Gastrocnemius medialis (tissue), 4 donors: ENCODE measurements at regions not wholly inside any gene's neighbourhood (a gene's known extent, or its start where the extent isn't known, plus 50 kb on each side); places are given as distances from the start of the nearest gene placed in this dataset.

Experiments used
- ATAC-seq, 2 donors: fragments of 150-250 bp; one replicate each; pipeline ENCODE4 v1.9.1; 2016
- DNase-seq, 2 donors: peaks; one replicate each; pipeline ENCODE4 v3.0.0-alpha.2; 2019
- H3K27ac ChIP-seq, 4 donors: fragments of 200-600 bp; sonication (generic); 1 replicate in 1 of 4; 2 replicates in 3 of 4; pipeline ENCODE4 v1.5.1; 2016 to 2018; ENCODE audit warnings: mild to moderate bottlenecking in 2 of 4, moderate library complexity in 1 of 4
- H3K27me3 ChIP-seq, 3 donors: fragments of 200-600 bp; sonication (generic) in 2 of 3; 1 replicate in 1 of 3; 2 replicates in 2 of 3; pipeline versions ENCODE4 v1.5.1 to v1.6.0; 2016 to 2019; ENCODE audit warnings: mild to moderate bottlenecking in 1 of 3, moderate library complexity in 1 of 3
- H3K36me3 ChIP-seq, 2 donors: fragments of 200-600 bp; sonication (generic) in 1 of 2; one replicate each; pipeline ENCODE4 v1.5.1; 2017 to 2018
- H3K4me1 ChIP-seq, 2 donors: fragments of 200-600 bp; sonication (generic) in 1 of 2; one replicate each; pipeline ENCODE4 v1.5.1; 2016 to 2017; ENCODE audit warnings: mild to moderate bottlenecking in 2 of 2
- H3K4me3 ChIP-seq, 4 donors: fragments of 200-600 bp; sonication (generic) in 3 of 4; 1 replicate in 1 of 4; 2 replicates in 3 of 4; pipeline ENCODE4 v1.5.1; 2016 to 2019; ENCODE audit warnings: mild to moderate bottlenecking in 2 of 4
- H3K9me3 ChIP-seq, 3 donors: fragments of 200-600 bp; sonication (generic) in 2 of 3; 1 replicate in 1 of 3; 2 replicates in 2 of 3; pipeline ENCODE4 v1.5.1; 2016 to 2019
- CTCF ChIP-seq, 5 experiments: fragments of 450-650 bp in 3 of 5; fragments of 200-600 bp in 2 of 5; sonication (generic) in 2 of 5; IDR thresholded peaks in 4 of 5; conservative IDR thresholded peaks in 1 of 5; 1 replicate in 4 of 5; 2 replicates in 1 of 5; pipeline ENCODE4 v1.5.1; 2016 to 2019; ENCODE audit warnings: antibody characterized with exemption in 5 of 5, mild to moderate bottlenecking in 3 of 5, moderate library complexity in 3 of 5
- POLR2A ChIP-seq, 2 donors: fragments of 450-650 bp; IDR thresholded peaks; one replicate each; pipeline ENCODE4 v1.6.1; 2017; ENCODE audit warnings: antibody characterized with exemption in 2 of 2, mild to moderate bottlenecking in 2 of 2, moderate library complexity in 2 of 2
- in situ Hi-C, 4 donors: fragments of 200-750 bp; cut with MboI; loops; one replicate each; pipeline versions ENCODE4 v1.15.0 to v1.8.0; 2017; ENCODE audit warnings: low sequenced_read_pairs in 4 of 4
- intact Hi-C: fragments of 100-400 bp; cut with DNase I; formaldehyde crosslinking; loops from one replicate; pipeline ENCODE4 v1.15.1; 2023; ENCODE audit warnings: low total_unique reads

DNA sequence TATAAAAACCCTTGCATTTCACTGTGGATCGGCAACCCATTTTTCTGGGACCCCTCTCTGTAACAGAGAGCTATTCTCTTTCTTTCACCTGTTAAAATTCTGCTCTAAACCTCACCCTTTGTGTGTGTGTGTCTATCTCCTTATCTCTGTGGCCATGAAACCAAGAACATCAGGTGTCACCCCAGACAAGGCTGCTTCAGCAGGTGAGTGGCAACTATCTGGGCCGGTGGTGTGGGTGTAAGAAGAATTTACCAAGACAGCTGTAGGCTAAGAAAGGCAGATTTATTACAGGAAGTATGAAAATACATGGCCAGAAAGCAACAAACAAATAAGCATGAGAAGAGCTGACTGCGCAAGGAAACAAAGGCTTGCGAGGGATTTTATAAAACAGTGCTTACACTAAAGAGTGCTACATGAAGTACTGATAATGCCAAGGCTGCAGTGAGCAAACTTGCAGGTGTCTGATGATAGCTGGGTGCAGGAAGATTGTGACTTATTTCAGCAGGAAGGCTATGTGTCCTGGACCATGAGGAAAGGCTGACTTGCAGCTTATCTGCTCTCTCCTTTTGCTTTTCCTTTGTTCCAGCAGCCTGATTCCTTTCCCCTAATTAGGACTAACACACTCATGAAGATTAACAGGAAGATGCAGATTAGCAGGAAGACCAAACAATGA, 421.1 kb downstream of the PTH2R start:
- no peaks in the 10 kb centered on the region for H3K27me3 ChIP-seq
- DNase-seq: no peak
- no peaks in the 10 kb centered on the region for H3K9me3 ChIP-seq
- ATAC-seq: no peak
- H3K36me3 ChIP-seq: no peaks in the 10 kb centered on the region
- intact Hi-C loops (no loop called here), in situ Hi-C loops (no loop called here)
- H3K27ac ChIP-seq: no peak overlapping the region
- H3K4me3 ChIP-seq: no peak overlapping the region
- TF ChIP-seq POLR2A (IDR thresholded peaks at IDR 0.05): no peak
- no peak for TF ChIP-seq CTCF (IDR thresholded peaks at IDR 0.05 in 4 of 5, conservative IDR thresholded peaks at IDR 0.05 in 1 of 5)
- no peaks in the 10 kb centered on the region for H3K4me1 ChIP-seq

- ATAC-seq (no peak), DNase-seq (no peak)
- H3K4me1 ChIP-seq: no peaks in the 10 kb centered on the region
- H3K36me3 ChIP-seq: no peaks in the 10 kb centered on the region
- H3K27me3 ChIP-seq: no peaks in the 10 kb centered on the region
- in situ Hi-C loops (no loop called here), intact Hi-C loops (no loop called here)
- TF ChIP-seq POLR2A (IDR thresholded peaks at IDR 0.05) (no peak), CTCF (IDR thresholded peaks at IDR 0.05 in 4 of 5, conservative IDR thresholded peaks at IDR 0.05 in 1 of 5) (no peak)
- H3K9me3 ChIP-seq: no peaks in the 10 kb centered on the region
- H3K27ac ChIP-seq: no peak overlapping the region
- H3K4me3 ChIP-seq: no peak overlapping the region
Measured at GRCh38 chr2:208830203-208830602, 423.6 kb downstream of the PTH2R start.

DNA sequence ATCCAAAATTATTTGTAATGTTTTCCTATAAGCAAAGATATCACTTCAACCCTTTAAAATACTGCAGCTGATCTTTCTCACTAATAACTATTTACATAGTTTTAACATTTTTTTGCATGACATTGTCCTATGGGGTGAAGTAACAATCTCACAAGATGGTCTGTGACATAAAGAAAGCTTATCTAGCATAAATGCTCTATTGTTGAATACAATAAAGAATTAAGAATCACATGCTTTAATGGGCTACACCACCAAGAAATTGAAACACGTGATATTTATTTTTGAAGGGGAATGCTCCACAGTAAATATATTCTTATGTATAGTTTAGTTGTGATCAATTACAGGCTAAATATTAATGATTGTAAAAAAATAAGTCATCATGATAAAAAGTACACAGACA, 441.1 kb downstream of the PTH2R start:
- in situ Hi-C loops (no loop called here), intact Hi-C loops (no loop called here)
- H3K4me1 ChIP-seq: no peaks in the 10 kb centered on the region
- no peaks in the 10 kb centered on the region for H3K27me3 ChIP-seq
- TF ChIP-seq POLR2A (IDR thresholded peaks at IDR 0.05): no peak
- TF ChIP-seq CTCF (IDR thresholded peaks at IDR 0.05 in 4 of 5, conservative IDR thresholded peaks at IDR 0.05 in 1 of 5): no peak
- H3K9me3 ChIP-seq: no peaks in the 10 kb centered on the region
- no peak overlapping the region for H3K4me3 ChIP-seq
- DNase-seq (no peak), ATAC-seq (no peak)
- H3K27ac ChIP-seq: no peak overlapping the region
- no peaks in the 10 kb centered on the region for H3K36me3 ChIP-seq

DNA sequence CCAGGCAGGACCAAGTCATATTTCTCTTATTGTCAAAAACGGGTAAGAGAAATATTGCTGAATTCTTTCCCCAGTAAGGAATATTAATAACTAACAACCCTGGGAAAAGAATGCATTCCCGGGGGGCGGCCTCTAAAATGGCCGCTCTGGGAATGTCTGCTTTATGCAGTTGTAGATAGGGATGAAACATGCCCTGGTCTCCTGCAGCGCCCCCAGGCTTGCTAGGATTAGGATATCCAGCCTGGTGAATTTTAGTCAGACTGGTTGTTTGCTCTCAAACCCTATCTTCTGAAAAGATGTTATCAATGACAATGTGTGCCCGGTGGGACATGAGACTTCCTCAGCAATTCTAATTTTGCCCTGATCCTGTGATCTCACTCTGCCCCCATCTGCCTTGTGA, 448.1 kb downstream of the PTH2R start:
- Histone ChIP-seq H3K4me3 (no peak overlapping the region), H3K4me1 (no peaks in the 10 kb centered on the region), H3K27me3 (no peaks in the 10 kb centered on the region), H3K9me3 (no peaks in the 10 kb centered on the region), H3K36me3 (no peaks in the 10 kb centered on the region), H3K27ac (no peak overlapping the region)
- intact Hi-C loops (no loop called here), in situ Hi-C loops (no loop called here)
- DNase-seq (no peak), ATAC-seq (no peak)
- TF ChIP-seq CTCF (IDR thresholded peaks at IDR 0.05 in 4 of 5, conservative IDR thresholded peaks at IDR 0.05 in 1 of 5) (no peak), POLR2A (IDR thresholded peaks at IDR 0.05) (no peak)

DNA sequence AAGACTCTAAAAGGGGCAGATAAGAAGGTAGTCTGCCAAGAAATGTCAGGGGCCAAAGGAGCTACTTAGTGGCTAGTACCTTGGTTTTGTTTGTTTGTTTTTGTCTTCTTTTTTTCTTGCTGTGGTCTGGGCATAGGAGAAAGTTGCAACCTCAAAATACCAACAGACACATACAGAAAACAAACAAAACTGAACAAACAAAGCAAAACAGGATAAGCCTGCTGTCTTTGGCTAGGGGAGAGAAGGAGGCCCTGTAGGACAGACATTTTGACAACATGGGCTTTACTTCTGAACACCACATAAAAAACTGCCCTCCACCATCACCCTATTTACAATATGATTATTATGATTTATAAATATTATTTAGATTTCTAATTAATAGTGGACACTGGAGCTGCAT, 460.8 kb downstream of the PTH2R start:
- Histone ChIP-seq H3K27me3 (no peaks in the 10 kb centered on the region), H3K4me3 (no peak overlapping the region), H3K36me3 (no peaks in the 10 kb centered on the region), H3K4me1 (no peaks in the 10 kb centered on the region), H3K27ac (no peak overlapping the region), H3K9me3 (no peaks in the 10 kb centered on the region)
- ATAC-seq: no peak
- TF ChIP-seq POLR2A (IDR thresholded peaks at IDR 0.05): no peak
- TF ChIP-seq CTCF (IDR thresholded peaks at IDR 0.05 in 4 of 5, conservative IDR thresholded peaks at IDR 0.05 in 1 of 5): no peak
- in situ Hi-C loops: no loop called here
- no peak for DNase-seq
- intact Hi-C loops: no loop called here
